GM18511 (cell line): ENCODE measurements at regions not wholly inside any gene's neighbourhood (a gene's known extent, or its start where the extent isn't known, plus 50 kb on each side); places are given as distances from the start of the nearest gene placed in this dataset.
"Not testable (repeated sequence)": the region's sequence is repeated elsewhere in the genome, so short reads cannot be mapped to it uniquely, and the experiment has no call there.

Experiments used
- ATAC-seq: cut with Tn5 transposase; IDR thresholded peaks from one replicate; pipeline ENCODE4 v1.9.1; 2021; ENCODE audit warnings: mild to moderate bottlenecking, moderate library complexity; ENCODE audit not compliant: unreplicated experiment

DNA sequence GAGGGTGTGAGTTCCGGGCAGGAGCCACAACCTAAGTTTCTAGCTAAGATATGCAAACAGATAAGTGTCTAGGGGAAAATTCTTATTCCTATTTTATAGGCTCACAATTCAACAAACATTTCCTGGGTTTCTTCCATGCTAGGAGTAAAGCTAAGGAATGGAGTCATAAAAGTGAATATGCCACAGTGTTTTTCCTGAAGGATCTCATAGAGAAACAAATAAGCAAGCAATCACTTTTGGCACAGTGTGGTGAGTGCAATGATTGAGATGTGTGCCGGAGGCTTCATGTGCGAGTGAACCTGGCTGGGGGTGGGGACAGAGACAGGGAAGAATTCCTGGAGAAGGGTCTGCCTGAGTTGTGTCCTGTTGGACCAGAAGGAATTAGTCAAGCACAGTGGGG lies 147.4 kb downstream of the TENT5C start:
- ATAC-seq = no peak

DNA sequence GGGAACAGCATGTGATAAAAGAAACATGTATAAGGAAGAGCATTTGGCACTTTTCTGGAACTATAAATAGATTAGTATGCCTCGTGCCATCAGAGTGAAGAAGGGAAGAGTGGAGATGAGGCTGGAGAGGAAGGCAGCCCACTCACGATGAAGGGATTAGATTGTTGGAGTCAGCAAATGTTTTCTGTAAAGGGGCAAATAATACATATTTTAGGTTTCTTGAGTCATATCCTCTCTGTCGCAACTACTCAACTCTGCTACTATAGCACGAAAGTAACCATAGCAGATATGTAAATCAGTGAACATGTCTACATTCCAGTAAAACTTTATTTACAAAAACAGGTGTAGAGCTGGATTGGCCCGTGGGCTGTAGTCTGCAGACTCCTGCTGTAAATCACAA lies 147.8 kb downstream of the TENT5C start:
- ATAC-seq = no peak

GRCh38 chr1:117754061-117754969 lies 148.5 kb downstream of the TENT5C start:
- no peak for ATAC-seq

GRCh38 chr1:117757668-117758067 lies 151.8 kb downstream of the TENT5C start:
- ATAC-seq = no peak

DNA sequence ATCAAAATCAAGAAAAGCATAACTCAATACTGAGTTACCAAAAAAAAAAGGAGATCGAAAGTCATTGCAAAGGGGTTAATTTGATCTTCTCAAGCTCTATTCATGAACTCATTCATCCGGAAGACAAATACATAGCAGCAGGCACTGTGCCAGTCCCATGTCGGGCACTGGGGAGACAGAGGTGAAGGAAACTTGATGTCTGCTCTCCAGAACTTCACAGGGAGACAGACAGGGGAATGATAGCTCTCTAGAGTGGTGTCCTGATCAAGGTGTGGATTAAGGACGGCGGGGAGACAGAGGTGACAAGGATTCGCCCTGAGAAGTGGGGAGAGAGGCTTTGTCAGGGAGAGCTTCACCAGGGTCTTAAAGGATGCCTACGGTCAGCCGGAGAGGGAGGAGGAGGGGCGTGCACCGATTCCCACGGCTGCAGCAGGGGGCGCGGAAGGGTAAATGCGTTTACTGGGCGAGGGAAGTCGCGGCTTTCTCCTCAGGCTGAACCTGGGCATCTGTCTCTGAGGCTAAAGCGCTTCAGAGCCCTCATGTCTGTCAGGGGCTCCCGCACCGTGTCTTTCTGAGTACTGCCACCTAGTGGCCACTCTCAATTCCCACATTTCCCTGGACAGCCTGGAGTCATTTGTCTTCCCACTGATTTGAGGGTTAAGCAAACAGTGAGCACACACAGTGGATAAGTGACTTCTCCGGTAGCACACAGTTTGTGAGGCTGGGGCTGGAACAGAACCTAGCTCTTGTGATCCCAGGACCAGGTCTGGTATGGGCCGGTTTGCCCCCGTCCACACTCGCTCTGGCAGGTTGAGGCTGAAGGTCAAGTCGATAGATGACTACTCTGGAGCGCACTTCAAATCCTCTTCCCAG lies 152.8 kb downstream of the TENT5C start:
- peak; percentile 91 for ATAC-seq

DNA sequence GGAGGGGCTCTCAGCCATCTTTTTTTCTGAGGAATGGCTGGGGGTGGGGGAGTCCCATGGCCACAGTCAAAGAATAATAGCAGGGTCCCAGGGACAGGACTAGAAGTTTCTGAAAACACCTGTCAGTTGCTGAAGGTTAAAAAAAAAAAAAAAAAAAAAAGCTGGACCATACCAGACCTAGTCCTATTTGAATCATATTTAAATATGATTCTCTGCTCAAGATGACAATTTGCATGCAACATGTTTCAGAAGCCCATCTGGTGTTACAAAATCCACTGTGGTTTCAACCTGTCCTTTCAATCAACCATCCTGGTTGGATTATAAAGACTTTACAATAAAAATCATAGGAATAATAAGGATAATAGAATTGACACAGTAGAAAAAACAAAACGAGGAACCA lies 153.7 kb downstream of the TENT5C start:
- no peak for ATAC-seq

DNA sequence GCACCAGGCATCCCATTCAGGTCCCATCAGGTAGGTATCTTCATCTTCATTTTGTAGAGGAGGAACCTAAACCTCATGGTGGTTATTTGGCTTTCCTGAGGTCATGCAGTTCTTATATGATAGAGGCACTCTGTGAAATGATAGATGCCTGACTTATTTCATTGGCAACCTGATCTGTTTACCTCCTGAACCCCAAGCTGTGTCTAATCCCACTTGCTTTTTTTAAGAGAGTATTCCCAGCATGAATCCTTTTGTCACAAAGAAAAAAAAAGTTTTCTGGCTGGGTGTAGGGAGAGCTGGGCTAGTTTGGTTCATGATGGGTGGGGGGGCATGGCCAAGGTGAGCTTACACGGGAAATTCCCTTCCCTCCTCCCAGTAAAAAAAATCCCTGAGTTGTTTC lies 154.2 kb downstream of the TENT5C start:
- ATAC-seq = no peak

DNA sequence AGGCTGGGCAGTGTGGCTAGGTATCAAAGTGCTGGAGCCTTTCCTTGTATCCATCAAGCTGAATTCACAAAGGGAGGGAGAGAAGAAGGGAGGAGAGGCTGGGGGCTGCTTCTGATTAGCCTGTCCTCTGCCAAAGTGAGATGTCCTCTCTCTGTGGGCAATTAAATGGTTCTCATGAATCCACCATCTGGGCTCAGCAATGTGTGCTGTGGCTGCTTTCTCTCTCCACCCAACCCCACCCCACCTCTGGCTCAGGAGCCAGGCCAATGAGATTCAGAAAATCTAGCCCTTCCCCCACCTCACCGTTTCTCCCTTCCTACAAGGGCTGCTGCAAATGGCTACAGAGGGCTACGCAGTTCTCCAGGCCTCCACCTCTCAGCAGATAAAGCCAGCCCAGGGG lies 154.6 kb downstream of the TENT5C start:
- ATAC-seq = no peak

DNA sequence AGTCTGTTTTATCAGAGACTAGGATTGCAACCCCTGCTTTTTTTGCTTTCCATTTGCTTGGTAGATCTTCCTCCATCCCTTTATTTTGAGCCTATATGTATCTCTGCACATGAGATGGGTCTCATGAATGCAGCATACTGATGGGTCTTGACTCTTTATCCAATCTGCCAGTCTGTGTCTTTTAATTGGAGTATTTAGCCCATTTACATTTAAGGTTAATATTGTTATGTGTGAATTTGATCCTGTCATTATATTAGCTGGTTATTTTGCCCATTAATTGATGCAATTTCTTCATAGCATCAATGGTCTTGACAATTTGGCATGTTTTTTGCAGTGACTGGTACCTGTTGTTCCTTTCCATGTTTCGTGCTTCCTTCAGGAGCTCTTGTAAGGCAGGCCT lies 161.7 kb downstream of the GDAP2 start:
- not testable (repeated sequence) for ATAC-seq

DNA sequence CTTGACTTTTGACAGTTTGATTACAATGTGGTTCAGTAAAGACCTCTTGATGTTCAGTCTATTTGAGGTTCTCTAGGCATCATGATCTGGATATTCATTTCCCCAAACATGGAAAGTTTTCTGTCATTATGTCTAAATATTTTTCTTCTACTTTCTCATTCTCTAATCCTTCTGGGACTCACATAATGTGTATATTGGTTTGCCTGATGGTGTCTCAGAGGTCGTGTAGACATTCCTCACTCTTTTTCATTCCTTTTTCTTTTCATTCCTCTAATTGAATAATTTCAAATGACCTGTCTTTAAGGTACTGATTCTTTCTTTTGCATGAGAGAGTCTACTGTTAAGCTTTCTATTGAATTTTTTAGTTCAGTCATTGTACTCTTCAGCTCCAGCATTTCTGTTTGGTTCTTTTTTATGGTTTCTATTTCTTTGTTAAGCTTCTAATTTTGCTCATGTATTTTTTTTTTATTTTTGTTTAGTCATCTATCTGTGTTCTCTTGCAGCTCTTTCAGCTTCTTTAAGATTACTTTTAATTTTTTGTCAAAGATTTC lies 158.4 kb downstream of the GDAP2 start:
- ATAC-seq = no peak

DNA sequence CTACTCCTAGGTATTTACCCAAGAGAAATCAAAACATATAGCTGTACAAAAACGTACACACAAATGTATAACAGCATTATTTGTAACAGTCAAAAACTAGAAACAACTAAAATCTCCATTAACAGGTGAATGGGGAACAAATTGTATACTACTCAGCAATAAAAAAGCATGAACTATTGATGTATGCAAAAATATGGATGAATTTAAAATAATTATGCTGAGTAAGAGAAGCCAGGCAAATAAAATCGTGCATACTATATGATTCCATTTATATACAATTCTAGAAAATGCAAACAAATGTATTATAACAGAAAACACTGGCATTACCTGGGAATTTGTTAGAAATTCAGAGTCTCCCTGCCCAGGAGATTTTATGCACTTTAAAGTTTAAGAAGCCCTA lies 150.1 kb downstream of the GDAP2 start:
- ATAC-seq = no peak

DNA sequence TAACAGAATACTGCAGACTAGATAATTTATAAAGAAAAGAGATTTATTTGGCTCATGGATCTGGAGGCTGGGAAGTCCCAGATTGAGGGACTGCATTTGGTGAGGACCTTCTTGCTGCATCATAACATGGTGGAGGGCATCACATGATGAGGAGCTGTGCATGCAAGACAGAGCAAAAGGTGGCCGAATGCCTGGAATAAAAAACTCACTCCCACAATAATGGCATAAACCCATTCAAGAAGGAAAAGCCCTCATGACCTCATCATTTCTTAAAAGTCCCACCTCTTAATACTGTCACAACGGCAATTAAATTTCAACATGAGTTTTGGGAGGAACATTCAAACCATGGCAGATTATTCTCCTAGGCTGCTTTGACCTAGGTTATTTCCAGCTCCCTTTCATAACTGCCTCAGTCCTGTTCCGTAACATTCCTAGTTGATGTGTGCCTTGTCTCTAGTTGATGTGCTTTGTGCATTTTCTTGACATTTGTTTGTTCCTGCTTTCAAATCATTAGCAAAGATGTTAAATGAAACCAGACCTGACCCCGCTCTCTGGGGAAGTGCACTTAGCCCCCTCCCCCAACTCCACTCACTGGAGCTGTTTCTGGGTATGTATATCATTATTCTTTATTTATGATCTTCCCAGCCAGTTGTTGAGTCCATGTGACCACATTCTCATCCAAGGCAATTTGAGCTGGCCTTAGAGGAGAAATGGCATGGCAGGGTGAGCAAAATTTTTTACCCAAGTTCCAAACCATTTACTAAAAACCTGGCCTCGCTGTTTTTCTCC lies 148.5 kb downstream of the GDAP2 start:
- no peak for ATAC-seq

GRCh38 chr1:117782056-117782455 lies 147.4 kb downstream of the GDAP2 start:
- no peak for ATAC-seq

- no peak for ATAC-seq
Measured at GRCh38 chr1:117783606-117784396, 145.6 kb downstream of the GDAP2 start.

DNA sequence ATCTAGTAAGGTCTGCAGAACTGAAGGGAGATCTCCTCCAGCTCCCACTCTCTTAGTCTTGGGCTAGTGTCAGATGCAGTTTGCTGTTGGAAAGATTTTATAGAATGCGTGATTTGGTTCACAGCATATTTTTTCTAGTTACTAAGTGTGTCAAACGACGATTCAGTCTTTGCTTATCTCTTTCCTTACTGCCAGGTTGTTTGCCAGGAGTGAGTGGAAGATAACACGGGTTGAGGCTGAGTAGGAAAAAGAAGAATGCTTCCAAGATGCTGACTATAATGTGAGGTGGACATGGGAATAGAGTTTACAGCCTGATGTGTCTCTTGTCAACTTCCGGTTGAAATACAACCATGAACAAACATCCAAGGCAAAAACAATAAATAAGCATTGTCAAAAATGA lies 141.4 kb downstream of the GDAP2 start:
- ATAC-seq = no peak

- no peak for ATAC-seq
Measured at GRCh38 chr1:117793413-117793812, 136.0 kb downstream of the GDAP2 start.

DNA sequence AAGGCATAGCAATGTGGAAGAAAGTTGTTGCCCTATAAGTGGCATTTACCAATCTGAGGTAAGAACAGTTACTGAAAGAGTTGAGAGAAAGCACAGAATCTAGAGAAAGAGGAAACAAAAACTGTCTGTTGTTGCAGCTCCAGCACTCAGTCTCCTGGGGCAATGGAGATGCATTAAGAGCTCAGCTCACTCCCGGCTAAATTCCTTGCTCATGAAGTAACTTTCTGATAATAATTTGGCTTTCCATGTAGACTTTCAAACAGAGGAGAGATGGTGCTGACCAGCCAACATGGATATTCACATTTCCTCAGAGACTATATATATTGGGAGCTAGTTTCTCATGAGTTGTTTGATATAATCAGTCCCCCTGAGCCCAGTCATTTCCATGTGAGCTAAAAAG lies 135.3 kb downstream of the GDAP2 start:
- ATAC-seq = no peak

GRCh38 chr1:117795190-117795589 lies 134.2 kb downstream of the GDAP2 start:
- ATAC-seq = no peak

DNA sequence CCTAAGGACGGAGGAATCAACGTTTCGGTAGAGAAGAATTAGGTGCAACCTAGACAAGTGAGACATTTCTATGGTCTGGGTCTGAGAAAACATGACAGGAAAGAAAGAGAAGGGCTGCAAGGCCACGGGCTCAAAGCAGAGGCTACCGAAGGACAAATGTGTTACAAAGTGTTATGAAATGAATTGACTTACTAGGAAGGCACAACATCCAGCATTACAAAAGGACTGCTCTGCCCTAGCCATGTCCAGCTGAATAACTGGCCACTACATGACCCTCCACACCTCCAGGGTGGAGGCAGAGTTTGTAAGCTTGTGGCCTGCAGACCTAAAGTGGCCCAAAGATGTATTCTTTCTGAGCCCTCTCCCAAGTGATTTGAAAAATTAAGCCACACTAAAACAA lies 133.6 kb downstream of the GDAP2 start:
- no peak for ATAC-seq

GRCh38 chr1:117796226-117796625 lies 133.2 kb downstream of the GDAP2 start:
- no peak for ATAC-seq
